ENCODE measurements at regions not wholly inside any gene's neighbourhood (a gene's known extent, or its start where the extent isn't known, plus 50 kb on each side); places are given as distances from the start of the nearest gene placed in this dataset.

GRCh38 chr13:85174291-85174690, 624.9 kb downstream of the SLITRK6 start:
- H3K4me3 ChIP-seq (ENCODE audit: low read depth, low read length), result no peak overlapping the region
- TF ChIP-seq CTCF (IDR thresholded peaks at IDR 0.05; ENCODE audit: low read depth, low read length), result no peak

GRCh38 chr13:85170372-85170771, 628.8 kb downstream of the SLITRK6 start:
- no peak overlapping the region for H3K4me3 ChIP-seq (ENCODE audit: low read depth, low read length)
- no peak for TF ChIP-seq CTCF (IDR thresholded peaks at IDR 0.05; ENCODE audit: low read depth, low read length)

DNA sequence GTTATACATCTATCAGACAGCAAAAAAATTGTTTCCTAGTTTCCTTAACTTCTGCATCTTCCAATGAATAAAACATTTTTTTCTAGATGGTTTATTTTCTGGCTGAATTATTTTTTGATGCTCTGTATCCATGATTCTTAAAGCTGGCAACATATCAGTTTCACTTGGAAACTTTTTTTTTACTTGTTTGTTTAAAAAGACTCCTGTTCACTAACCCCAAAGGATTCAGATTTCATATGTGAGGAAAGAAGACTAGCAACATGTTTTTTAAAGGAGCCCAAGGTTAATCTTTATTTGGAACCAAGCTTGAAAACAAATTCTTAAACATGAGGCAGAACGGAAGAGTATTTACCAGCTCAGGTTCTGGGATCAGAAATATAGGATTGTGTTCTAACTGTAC, 632.3 kb downstream of the SLITRK6 start:
- no peak for TF ChIP-seq CTCF (IDR thresholded peaks at IDR 0.05; ENCODE audit: low read depth, low read length)
- no peak overlapping the region for H3K4me3 ChIP-seq (ENCODE audit: low read depth, low read length)

GRCh38 chr13:85163063-85163462, 636.2 kb downstream of the SLITRK6 start:
- TF ChIP-seq CTCF (IDR thresholded peaks at IDR 0.05; ENCODE audit: low read depth, low read length), result no peak
- H3K4me3 ChIP-seq (ENCODE audit: low read depth, low read length), result no peak overlapping the region

DNA sequence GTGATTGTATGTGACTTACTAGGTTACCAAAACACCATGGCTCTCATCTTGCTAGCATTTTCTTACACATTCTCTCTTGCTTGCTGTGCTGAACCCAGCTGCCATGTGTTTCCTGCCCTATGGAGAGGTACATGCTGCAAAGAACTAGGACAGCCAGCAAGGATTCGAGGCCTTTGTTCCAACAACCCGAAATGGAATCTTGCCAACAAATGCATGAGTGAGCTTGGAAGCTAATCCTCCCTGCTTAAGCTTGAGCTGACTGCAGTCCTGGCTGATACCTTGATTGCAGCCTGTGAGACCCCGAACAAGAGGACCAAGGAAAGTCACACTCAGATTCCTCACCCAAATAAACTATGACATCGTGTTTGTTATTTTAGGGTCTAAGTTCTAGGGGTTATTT, 651.2 kb downstream of the SLITRK6 start:
- TF ChIP-seq CTCF (IDR thresholded peaks at IDR 0.05; ENCODE audit: low read depth, low read length), result no peak
- no peak overlapping the region for H3K4me3 ChIP-seq (ENCODE audit: low read depth, low read length)

GRCh38 chr13:85142351-85142927, 656.8 kb downstream of the SLITRK6 start:
- H3K4me3 ChIP-seq (ENCODE audit: low read depth, low read length), result no peak overlapping the region

DNA sequence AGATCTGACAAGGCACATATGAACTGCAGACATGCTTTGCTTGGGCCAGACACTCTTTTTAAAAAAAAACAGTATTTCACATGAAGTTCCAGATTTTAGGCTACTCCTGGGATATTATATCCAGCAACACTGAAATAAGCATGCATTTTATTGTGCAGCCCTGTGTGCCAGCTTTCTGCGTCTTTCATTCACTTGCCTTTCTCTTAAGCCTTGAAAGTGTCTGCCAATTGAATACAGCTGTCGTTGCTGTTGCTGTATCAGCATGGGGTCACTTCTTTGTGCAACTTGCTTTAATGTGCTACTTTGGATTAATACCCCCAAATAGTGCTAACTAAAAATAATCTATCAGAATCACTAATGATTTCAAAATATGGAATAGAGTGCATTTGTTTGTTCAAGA, 657.8 kb downstream of the SLITRK6 start:
- H3K4me3 ChIP-seq (ENCODE audit: low read depth, low read length), result no peak overlapping the region
- no peak for TF ChIP-seq CTCF (IDR thresholded peaks at IDR 0.05; ENCODE audit: low read depth, low read length)

More at GRCh38 chr13:85142351-85142927, 656.8 kb downstream of the SLITRK6 start:
- no peak for TF ChIP-seq CTCF (IDR thresholded peaks at IDR 0.05; ENCODE audit: low read depth, low read length)
